HG03439 (cell line): ENCODE measurements at regions not wholly inside any gene's neighbourhood (a gene's known extent, or its start where the extent isn't known, plus 50 kb on each side); places are given as distances from the start of the nearest gene placed in this dataset.
"Not testable (repeated sequence)": the region's sequence is repeated elsewhere in the genome, so short reads cannot be mapped to it uniquely, and the experiment has no call there.

ENCODE experiments used
- ATAC-seq: cut with Tn5 transposase; IDR thresholded peaks from one replicate; pipeline ENCODE4 v1.9.1; 2021; ENCODE audit warnings: mild to moderate bottlenecking, moderate library complexity; ENCODE audit not compliant: unreplicated experiment

DNA sequence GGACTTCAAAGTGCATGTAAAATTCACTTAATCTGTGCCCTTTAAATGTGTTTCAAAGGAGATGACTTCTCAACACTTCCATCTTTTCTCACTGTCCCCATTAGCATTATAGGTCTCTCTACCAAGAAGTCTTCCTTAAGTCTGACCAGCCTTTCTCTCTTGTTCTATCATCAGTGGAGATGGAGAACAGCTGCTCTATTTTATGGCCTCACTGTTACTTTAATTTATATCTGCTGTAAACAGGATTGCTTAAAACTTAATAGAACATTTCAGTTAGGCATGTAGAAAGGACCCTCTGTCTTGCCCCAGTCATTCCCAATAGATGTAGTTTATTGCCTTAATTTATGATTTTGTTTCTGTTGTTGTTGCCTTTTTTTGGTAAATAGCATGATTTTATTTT lies 86.0 kb upstream of the CDC42EP3 start:
- not testable (repeated sequence) for ATAC-seq

DNA sequence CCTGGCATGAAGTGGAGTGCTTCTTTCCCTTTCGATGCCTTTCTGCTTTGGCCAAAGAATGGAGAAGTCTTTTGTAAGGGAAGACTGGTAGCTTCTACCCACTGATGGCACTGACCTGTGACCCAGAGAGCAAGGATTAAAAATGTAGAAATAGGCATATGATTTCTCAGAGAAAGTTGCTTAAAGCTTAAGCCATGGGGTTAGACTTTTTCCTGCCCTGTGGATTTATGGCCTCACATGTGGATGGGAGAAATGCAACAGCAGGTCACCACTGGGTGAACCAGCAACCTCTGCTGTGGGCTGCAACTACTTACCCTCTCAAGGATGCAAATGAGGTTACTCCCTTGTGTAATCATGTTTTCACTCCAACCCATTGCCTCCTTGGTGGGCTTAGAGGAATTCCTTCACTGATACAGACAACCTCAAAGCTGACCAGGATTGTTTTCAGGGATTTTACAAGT lies 86.7 kb upstream of the CDC42EP3 start:
- not testable (repeated sequence) for ATAC-seq

DNA sequence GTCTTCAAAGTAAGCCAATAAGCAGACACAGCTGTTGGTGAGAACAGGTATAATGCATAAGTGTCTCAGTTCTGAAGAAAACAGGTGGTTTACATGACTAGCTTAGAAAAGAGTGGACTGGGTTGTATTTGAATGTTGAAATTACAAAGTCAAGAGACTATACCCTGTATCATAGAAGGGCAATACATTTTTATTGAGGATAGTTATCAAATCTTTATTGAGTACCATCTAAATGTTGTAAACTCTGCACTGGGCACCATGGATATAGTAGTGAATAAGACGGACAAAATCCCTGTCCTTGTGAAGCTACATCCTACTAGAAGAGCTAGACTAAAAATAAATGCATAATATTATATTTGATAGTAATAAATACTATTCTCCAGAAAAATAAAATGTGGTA lies 88.5 kb upstream of the CDC42EP3 start:
- ATAC-seq: not testable (repeated sequence)

DNA sequence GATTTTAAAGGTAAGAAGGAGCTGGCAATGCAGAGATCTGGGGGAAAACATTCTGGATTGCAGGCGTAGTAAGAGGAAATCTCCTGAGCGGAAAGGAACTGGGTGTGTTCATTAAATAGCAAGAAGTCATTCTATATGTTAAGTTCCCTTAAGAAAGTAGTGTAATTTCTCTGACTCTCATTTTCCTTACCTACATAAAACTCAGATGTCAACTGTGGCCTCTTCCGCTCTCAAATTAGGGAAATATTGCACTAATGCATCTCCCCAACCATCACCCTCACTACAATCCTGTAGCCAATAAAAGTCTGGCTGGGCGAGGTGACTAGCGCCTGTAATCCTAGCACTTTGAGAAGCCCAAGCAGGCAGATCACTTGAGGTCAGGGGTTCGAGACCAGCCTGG lies 89.0 kb upstream of the CDC42EP3 start:
- ATAC-seq: no peak

DNA sequence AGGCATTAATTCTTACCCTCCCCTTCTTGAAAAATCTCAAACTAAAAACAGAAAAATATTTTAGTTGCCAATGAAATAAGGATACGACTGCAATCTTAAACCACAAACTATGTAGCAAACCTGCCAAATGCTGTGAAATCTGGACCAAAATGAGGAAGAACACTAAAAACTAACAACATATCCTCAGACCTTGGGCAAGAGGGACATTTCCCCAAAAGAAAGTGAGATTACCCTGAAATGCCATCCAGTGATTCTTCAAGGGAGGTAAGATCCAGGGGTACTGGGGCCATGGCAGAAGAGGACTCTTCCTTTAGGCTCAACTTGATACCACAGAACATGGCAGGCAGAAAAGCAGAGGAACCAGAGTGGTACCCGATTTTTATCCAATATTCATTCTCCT lies 90.8 kb upstream of the CDC42EP3 start:
- ATAC-seq: not testable (repeated sequence)

DNA sequence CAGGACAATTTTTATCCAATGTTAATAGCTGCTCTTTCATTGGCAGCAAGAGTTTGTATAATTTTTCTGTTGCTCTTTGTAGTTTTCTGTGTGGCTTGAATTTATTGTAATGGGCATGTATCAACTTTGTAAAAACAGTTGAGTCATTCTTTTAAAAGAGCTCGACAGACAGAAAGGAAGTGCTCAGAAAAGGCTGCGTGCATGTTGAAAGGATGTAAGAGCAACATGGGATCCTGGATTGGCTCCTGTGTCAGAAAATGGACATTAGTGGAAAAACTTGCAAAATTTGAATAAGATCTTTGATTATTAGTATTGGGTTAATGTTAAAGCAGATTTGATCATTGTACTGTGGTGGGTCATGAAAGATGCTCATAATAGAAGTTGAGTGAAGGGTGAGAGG lies 93.3 kb upstream of the CDC42EP3 start:
- ATAC-seq: no peak

DNA sequence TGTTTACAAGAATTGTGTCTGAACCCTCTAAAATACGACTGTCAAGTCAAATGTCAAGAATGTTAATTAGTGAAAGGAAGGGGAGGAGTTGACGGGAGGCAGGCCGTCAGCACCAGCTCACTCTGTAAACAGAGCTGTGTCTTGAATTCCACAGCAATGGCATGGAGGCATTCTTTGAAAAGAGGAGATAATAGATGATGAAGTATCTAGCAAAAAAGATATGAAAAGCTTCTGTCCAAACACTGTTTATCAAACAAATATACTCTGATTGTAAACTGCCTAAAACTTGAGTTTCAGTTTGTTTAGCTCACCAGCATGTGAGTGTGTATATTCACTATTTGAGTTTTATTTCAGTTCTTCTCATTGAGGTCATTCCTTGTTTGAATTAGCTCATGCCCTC lies 94.7 kb upstream of the CDC42EP3 start:
- ATAC-seq: no peak

DNA sequence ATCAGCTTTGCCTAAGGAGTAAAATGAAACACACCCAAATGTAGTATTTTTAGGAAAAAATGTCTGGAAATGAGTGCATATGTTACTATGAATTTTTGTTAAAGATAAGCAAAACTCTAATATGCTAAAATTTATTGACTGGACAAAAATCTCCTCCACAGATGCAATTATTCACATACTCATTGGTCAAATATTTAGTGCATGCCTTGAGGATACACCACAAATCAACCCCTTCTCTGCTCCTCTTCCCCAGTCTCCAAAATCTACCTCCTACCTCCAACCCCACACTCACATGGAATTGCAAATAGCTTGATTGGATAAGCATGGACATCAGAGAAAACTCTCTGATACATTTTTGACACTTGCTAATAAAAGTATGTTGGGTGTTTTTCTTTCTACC lies 95.6 kb upstream of the CDC42EP3 start:
- no peak for ATAC-seq

DNA sequence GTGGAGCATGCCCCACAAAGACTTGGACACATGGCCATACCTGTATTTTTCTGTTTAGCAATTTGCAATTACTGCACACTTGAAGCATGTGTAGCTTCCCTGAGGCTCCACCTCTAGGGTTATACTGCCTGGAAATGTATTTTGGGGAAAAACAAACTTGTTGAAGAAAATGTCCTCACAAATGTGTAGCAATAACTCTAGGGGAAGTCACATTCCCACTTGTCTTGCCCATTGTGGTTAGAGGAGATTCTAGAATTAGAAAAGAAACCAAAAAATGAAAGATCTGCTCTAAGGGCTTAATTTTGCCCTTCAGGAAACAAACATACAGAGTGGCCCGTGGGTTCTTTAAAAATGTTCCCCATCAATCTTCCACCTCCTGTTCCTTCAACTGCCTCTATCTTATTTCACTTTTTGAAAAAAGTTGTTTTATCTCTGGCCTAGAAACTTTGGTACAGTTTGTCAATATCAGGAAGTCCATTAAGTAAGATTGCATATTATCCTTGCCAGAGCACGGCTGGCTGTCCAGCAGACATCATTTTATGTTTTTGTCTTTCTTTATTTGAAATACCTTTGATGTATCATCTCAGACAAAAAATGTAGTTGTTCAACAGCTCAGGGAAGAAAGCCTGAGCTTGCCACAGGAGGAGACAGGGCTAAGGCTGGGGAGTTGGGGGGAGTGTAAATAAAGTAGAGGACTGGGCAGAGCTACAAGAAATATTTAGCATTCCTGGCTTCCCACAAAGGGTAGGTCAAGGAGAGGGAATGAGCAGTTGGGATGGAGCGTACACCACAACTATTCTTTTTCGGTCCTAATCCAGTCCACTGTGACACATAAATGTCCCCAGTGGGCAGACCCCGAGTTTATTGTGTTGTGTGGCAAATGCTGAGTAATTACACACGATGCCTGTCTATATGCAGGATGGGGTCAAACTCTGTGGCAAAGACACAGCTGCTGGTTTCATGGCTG lies 96.8 kb upstream of the CDC42EP3 start:
- no peak for ATAC-seq

DNA sequence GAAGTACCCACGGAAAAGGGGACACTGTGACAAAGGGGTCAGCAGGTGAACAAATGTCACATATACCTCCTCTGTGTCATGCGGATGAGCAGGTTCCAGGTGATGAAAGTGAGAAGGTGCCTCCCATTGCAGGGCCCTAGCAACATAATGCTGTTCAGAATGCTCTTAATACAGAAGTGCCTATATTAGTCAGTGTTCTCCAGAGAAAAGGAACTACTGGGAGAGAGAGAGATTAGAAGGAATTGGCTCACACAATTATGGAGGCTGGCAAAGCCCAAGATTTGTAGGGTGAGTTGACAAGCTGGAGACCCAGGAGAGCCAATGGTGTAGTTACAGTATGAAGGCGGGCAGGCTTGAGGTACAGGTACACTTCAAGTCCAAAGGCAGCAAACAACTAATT lies 98.1 kb upstream of the CDC42EP3 start:
- ATAC-seq: no peak

DNA sequence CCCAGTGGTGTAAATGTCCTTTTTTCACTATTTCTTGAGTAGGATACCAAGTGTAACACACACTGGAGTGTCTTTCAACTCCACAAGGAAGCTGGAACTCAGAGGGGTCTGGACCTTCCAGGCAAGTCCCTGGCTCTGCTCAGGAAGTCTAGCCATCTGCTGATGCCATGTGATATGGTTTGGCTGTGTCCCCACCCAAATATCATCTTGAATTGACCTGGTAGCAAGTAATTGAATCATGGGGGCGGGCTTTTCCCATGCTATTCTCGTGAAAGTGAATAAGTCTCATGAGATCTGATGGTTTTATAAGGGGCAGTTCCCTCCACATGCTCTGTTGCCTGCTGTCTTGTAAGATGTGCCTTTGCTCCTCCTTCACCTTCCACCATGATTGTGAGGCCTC lies 99.4 kb upstream of the CDC42EP3 start:
- no peak for ATAC-seq

DNA sequence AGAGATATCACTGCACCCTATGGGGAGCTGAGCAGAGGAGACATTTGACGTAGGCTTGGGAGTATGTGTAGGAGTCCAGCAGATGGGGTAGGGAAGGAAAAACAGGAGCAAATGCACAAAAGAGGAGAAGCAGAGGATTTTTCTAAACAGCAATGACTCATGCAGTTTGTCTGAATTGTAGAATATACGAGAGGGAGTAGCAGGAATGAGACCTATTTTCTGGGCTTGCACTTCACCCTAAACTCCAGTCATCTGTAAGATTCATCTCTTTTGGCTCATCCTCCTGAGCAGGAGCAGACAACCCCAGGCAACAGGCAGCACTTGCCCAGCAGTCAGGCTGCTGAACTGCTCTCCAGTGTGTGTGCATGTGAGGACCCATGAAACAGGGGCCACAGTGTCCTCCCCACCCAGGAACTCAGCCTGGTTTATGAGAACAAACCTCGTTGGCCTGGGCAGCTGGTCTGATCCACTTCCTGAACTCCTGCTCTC lies 100.2 kb upstream of the CDC42EP3 start:
- no peak for ATAC-seq

DNA sequence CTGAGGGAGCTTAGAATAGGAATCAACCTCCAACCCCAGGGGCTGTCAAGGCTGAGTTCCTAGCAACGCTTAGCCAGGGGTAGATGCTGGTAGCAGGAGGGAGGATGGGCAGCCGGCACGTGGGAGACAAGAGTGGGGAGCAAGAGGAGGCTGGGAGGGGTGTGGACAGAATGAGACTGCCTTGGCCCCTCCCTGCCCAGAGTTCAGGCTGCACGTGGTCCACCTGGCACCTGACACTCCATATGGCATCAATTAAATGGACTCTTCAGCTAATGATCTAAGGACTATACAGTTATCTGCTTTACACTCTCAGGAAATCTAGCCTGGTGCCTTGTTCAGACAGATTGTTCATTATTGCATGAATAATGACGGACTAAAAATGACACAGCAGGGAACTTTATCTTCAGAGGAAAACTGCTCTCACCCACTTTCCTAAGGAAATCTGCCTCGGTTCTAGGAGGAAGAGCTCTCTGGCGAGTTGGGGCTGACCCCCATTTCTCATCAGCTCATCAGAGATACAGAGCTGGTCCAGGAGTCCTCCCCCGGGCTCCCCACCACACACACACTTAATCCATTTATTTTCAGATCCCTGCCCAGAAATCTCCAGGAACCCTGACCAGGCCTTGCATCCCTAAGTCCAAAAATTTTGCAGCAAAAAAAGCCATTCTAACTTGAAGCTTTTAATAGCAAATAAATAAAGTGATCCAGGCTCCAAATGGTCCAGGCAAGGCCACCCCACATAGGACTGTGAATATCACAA lies 102.1 kb upstream of the CDC42EP3 start:
- ATAC-seq: no peak

DNA sequence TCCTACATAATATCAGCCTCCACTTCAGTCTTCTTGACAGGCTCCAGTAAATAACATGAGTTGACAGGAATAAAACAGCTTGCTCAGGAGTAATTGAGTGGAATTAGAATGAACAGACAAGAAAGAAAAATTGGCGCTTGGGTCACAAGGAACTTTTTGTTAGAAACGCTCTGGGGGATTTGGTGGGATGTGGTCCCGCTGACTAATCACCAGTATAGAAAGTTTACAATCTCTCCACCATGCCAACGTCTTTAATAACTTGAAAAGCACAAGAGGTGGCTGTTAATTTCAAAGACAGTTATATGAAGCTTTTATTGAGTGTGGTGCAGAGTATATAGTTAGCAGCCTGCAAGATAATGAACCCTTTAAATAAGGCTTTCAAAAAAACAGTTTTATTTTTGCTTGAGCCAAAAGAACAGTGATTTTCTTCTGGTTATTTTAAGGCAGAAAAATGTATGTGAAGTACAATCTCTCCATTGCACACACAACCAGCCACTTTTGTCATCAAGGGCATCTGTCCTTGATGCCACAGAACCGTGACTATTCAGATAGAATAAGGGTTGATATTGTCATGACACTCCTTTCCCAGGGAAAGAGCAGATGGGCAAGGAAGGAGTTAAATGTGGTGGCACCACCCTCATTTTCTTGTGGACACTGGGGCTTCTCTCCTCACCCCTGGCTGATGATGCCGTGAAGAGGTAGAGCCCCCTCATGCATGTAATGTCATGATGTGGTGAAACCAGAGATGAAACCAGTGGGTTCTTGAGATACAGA lies 102.9 kb upstream of the CDC42EP3 start:
- ATAC-seq: not testable (repeated sequence)

DNA sequence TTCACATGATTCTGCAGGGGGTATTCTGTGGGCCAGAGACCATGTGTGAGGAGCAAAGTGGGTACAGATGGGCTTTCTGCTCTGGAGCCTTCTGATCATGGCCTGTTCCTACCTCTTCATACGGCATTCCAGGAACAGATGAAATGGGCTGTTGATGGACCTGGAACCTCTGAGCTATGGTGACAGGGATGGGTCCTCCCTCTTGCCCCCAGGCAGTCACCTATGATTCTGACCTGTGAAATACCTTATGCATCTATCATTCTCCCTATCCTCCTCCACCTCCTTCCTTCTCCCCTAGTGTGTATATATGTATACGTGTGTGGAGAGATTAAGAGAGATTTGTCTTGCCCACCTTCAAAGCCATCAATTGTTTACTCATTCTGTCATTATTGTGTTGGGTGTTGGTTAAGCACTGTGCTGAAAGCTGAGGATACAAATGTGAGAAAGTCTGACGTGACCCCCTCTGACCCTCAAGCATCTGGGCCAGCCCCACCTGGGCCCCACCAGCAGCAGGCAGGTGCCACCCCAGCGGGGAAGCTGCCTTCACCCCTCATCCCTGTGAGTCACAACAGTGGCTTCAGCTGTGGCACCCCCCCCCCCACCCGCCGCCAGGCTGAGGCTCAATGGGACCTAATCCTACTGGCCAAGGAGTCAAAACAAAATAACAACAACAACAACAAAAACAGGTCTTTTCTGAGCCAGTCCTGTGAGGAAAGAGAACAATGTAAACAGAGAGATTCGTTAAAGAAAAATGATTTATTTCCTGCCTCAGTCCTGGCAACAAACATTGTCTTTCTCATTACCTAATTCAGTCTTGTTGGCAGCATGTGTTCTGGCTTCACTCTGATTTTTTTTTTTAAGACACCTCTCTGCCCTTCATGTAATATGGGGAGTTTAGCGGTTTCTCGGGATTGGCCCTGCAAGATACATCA lies 103.8 kb upstream of the CDC42EP3 start:
- no peak for ATAC-seq

DNA sequence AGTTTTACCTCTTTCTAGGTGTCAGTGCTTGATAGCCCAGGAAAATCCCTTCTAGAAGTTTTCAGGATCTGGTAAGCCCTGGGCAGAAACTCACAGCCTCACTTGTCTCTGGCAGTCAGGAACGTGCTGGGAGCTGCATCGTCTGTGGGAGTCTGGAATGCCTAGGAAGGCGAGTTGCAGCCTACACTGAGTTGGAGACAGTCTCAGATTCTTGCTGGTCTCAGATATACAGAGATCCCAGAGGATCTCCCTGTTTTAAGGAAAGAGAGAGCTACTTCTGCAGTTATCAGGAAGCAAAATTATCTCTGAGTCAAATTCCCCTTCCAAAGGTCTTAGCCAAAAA lies 104.4 kb upstream of the CDC42EP3 start:
- no peak for ATAC-seq

DNA sequence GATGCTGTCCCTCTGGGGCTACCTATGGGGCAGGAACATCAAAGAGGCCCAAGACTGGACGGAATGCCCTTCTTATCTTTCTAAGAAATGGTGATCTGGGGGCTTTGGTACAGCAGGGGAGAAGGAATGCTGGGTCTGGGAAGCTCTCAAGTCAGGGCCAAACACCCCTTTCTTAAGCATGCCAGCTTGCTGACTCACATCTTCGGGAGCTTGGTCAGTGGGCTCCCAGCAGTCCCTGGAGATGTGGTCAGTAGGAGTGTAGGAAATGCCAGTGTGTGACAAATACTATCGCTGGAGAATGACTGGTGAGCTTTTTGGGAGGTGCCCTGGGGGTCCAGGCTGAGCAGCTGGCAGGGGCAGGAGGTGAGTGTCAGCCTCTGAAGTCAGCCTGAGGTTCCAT lies 105.0 kb upstream of the CDC42EP3 start:
- no peak for ATAC-seq

DNA sequence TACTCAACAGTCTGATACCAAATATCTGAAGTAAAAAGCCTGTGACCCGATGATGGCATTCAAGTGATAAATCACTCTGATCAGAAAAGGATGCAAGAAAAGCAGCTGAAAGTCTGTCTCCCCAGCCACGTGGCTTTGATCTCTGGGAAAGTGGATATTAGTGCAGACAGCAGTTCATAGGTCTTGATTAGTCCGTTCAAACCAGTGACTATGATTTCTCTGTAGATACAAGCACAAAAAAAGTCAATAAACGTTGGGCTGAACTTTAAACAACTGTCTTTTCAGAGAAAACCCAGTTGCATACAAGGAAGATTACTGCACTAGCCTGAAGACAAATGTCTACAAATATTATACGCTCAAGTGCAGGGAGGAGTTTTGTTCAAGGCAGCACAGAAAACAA lies 107.7 kb upstream of the CDC42EP3 start:
- ATAC-seq: no peak

DNA sequence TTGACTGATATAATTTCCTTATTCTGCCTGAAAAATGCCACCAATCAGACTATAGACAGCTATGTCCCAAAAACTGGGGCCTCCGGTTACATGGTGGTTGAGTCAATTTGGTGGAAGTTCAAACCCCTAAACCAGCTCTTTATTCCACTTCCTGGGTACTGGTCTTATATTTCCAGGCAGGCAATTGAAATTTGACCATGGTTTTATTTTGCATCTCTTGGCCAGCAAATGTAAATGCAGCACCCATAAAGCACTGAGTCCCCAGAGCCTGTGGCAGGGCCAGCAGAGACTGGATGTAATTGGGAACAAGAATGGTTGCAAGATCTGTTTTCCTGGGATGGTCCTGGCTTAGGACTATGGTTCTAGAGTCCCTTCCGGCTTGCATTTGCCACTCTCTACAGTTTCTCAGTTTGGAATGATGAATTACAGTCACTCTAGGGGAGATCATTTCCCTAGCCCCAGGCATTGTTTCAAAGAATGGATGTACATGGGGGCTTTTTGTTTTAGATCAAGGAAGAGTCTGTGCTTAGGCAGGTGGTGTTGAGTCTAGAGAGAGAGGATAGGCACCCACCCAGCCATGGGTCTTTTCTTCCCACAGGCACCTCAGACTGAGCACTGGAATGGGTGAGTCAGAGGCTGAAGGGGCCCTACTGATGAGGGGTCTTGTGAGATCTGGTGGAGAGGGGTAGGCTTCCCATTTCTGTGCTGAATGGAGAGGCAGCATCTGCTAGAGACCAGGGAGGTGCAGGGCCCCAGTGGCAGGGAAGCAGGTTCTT lies 108.4 kb upstream of the CDC42EP3 start:
- no peak for ATAC-seq

DNA sequence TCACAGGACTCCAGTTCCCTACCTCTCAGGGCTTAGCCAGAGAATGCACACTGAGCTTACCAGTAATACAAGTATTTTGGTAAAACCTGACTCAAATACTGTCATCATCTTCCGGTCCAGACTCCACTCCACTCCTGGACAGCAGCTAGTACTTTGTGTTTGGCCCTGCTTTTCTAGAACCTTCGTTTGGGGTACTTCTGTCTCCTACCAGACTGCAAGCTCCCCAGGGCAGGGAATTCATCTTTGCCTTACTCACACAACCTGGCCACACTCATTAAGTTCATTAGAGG lies 108.9 kb upstream of the CDC42EP3 start:
- ATAC-seq: no peak
